ENCODE measurements at regions not wholly inside any gene's neighbourhood (a gene's known extent, or its start where the extent isn't known, plus 50 kb on each side); places are given as distances from the start of the nearest gene placed in this dataset.

- DNase-seq (ENCODE audit: low spot score), result no peak
- peaks cover 84% of the 10 kb centered on the region for H3K27me3 ChIP-seq (replicated peaks; ENCODE audit: insufficient read depth, low read depth, low read length, poor library complexity)
- intact Hi-C loops (cut with micrococcal nuclease; ENCODE audit: unreplicated experiment), result no loop called here
- no peaks in the 10 kb centered on the region for H3K9me3 ChIP-seq (ENCODE audit: low read depth, low read length, poor library complexity, severe bottlenecking)
- ChIA-PET POLR2A (ENCODE audit: low non-redundant PET) (no interaction called here), CTCF (no interaction called here)
- no peak overlapping the region for H3K4me3 ChIP-seq (ENCODE audit: low read depth, low read length, poor library complexity, severe bottlenecking)
- TF ChIP-seq EZH2 (IDR thresholded peaks at IDR 0.05; ENCODE audit: borderline replicate concordance, low read depth, low read length, poor library complexity, severe bottlenecking) (no peak), CTCF (conservative IDR thresholded peaks at IDR 0.05; ENCODE audit: low read depth, low read length) (no peak)
- H3K4me1 ChIP-seq (ENCODE audit: insufficient read depth, low read length, poor library complexity, severe bottlenecking), result no peaks in the 10 kb centered on the region
- no peaks in the 10 kb centered on the region for H3K36me3 ChIP-seq (ENCODE audit: insufficient read depth, low read length, poor library complexity, severe bottlenecking)
- no TSS peak for BruUV-seq (replicated peaks)
- no peak overlapping the region for H3K27ac ChIP-seq (ENCODE audit: low read depth, low read length, poor library complexity, severe bottlenecking)
Measured at GRCh38 chr3:139241783-139242182, 102.0 kb upstream of the MRPS22 start.

GRCh38 chr3:139243710-139244109 is 100.1 kb upstream of the MRPS22 start:
- Histone ChIP-seq H3K27ac (ENCODE audit: low read depth, low read length, poor library complexity, severe bottlenecking) (no peak overlapping the region), H3K4me3 (ENCODE audit: low read depth, low read length, poor library complexity, severe bottlenecking) (no peak overlapping the region), H3K27me3 (replicated peaks; ENCODE audit: insufficient read depth, low read depth, low read length, poor library complexity) (peaks cover 78% of the 10 kb centered on the region), H3K36me3 (ENCODE audit: insufficient read depth, low read length, poor library complexity, severe bottlenecking) (no peaks in the 10 kb centered on the region), H3K4me1 (ENCODE audit: insufficient read depth, low read length, poor library complexity, severe bottlenecking) (no peaks in the 10 kb centered on the region), H3K9me3 (ENCODE audit: low read depth, low read length, poor library complexity, severe bottlenecking) (no peaks in the 10 kb centered on the region)
- DNase-seq (ENCODE audit: low spot score), result no peak
- intact Hi-C loops (cut with micrococcal nuclease; ENCODE audit: unreplicated experiment), result no loop called here
- POLR2A ChIA-PET (ENCODE audit: low non-redundant PET), result no interaction called here
- TF ChIP-seq EZH2 (IDR thresholded peaks at IDR 0.05; ENCODE audit: borderline replicate concordance, low read depth, low read length, poor library complexity, severe bottlenecking) (no peak), CTCF (conservative IDR thresholded peaks at IDR 0.05; ENCODE audit: low read depth, low read length) (no peak)
- no TSS peak for BruUV-seq (replicated peaks)
- CTCF ChIA-PET, result no interaction called here

- TF ChIP-seq CTCF (conservative IDR thresholded peaks at IDR 0.05; ENCODE audit: low read depth, low read length), result no peak
- TF ChIP-seq EZH2 (IDR thresholded peaks at IDR 0.05; ENCODE audit: borderline replicate concordance, low read depth, low read length, poor library complexity, severe bottlenecking), result no peak
- POLR2A ChIA-PET (ENCODE audit: low non-redundant PET), result no interaction called here
- CTCF ChIA-PET, result no interaction called here
- Histone ChIP-seq H3K27me3 (replicated peaks; ENCODE audit: insufficient read depth, low read depth, low read length, poor library complexity) (peaks cover 47% of the 10 kb centered on the region), H3K4me1 (ENCODE audit: insufficient read depth, low read length, poor library complexity, severe bottlenecking) (no peaks in the 10 kb centered on the region), H3K4me3 (ENCODE audit: low read depth, low read length, poor library complexity, severe bottlenecking) (no peak overlapping the region), H3K36me3 (ENCODE audit: insufficient read depth, low read length, poor library complexity, severe bottlenecking) (no peaks in the 10 kb centered on the region), H3K27ac (ENCODE audit: low read depth, low read length, poor library complexity, severe bottlenecking) (no peak overlapping the region), H3K9me3 (ENCODE audit: low read depth, low read length, poor library complexity, severe bottlenecking) (no peaks in the 10 kb centered on the region)
- DNase-seq (ENCODE audit: low spot score), result no peak
- no TSS peak for BruUV-seq (replicated peaks)
- intact Hi-C loops (cut with micrococcal nuclease; ENCODE audit: unreplicated experiment), result no loop called here
Measured at GRCh38 chr3:139248593-139249255, 95.1 kb upstream of the MRPS22 start.

Data from A673 (cell line).